Superior temporal gyrus (tissue), 1 donor: ENCODE measurements at regions not wholly inside any gene's neighbourhood (a gene's known extent, or its start where the extent isn't known, plus 50 kb on each side); places are given as distances from the start of the nearest gene placed in this dataset.
"Not testable (repeated sequence)": the region's sequence is repeated elsewhere in the genome, so short reads cannot be mapped to it uniquely, and the experiment has no call there.

Experiments used
- DNase-seq: peaks from one replicate; pipeline ENCODE4 v3.0.0-alpha.2; 2016; ENCODE audit errors: extremely low spot score

DNA sequence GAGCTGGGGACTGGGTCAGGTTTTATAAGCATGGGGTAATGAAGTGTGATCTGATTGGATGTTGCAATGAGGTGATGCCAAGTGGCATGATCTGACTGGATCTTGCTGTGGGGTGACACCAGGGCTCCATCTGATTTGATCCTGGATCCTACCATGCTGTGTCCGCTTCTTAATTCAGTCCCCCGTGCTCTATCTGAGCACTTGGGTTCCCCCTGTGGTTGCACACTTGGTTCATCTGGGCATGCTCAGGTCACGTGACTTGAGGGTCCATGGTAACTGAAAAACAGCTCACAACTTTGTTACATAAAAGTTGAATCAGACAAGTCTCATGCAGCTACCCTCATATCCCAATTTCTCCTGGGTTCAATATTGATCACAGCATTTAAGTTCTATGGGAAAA, 448.6 kb upstream of the NRP1 start:
- DNase-seq: no peak

DNA sequence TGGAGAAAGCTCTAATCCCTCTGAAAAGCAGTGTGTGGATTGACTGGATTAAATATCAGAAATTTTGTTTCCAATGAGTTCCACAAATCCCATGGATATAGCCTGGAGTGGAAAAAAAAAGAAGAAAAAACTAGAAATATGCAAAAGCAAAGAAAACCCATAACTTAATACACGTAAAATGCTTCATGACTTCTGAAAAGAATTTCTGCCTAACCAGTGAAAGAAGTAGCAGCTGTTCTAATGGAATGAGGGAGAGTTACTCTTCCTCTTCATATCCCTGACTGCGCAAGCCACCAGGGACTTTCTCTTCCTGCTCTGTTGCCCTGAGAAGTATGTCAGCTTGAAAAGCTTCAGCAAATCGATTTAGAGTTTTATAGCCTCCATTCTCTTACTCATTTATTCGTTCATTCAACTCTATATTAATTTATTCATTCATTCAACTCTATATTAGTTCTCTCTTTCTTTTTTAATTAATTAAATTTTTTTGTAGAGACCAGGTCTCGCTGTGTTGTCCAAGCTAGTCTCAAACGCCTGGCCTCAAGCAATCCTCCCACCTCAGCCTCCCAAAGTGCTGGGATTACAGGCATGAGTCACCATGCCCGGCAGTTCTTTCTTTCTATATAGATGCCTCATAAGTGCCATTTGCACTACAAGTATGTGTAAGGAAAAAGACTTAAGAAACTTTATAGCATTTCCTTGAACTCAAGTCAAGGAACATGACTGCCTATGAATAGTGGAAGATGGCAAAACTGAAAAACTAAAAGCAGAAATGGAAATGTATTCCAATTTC, 447.3 kb upstream of the NRP1 start:
- DNase-seq: no peak

DNA sequence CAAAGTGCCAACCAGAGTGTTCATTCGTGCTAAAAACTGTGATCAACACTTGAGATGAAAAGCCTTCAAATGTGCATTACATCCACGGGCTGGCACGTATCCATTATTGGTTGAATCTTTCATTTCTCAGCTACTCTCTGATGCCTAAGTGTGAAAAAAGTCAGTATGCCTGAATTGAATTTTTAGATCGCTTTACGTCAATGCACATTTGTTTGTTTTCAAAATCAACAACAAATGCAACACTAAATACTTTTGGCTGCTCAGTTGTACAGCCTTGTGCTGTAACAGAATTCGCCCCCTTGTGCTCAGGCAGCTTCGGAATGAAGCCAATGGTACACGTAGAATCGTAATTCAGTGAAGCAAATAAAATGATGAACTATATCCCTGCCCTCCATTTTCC, 446.5 kb upstream of the NRP1 start:
- DNase-seq: no peak

DNA sequence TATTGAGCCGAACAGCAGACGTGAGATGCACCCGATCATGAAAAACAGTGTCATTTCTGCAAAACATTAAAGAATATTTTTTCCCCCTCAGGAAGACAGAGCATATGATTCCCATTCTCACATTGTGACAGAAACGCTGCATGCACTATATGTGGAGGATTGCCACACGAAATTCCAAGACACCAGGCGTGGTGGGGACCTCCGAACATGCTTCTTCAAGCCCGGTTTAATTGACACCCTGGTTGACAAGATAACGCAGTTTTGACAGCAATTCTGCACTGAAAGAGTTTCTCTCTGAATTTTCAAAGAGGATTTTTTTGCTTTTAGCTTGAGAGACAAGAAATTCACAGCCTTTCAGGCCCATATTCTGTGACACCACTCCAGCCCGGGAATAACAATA, 442.8 kb upstream of the NRP1 start:
- no peak for DNase-seq

DNA sequence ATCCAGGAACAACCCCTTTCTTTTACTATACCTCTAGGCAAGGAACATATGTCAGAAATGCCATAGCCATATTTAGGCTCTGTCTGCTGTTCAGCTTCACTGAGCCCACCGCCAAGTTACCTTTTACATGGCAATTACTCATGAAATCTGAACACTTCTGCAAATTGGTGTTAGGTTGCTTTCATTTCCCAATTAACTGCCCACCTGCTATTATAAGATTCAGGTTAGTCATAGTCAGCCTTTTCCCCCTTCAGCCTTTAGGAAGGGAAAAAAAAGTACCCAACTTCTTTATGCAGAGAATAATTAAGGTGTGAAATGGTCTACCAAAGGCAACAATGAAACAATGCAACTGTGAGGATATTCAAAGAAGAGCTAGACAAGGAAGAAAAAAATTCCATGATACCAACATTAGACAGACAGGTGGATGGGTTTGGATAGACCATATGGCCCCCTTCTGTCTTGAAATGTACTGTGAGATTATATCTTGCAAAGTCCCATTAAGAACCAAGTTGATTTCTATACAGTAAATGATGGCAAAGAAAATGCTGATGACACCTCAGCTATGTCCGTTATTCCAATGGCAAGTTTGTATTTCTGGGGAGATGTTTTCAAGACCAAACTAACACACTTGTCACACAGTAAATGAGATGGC, 442.1 kb upstream of the NRP1 start:
- DNase-seq: no peak

DNA sequence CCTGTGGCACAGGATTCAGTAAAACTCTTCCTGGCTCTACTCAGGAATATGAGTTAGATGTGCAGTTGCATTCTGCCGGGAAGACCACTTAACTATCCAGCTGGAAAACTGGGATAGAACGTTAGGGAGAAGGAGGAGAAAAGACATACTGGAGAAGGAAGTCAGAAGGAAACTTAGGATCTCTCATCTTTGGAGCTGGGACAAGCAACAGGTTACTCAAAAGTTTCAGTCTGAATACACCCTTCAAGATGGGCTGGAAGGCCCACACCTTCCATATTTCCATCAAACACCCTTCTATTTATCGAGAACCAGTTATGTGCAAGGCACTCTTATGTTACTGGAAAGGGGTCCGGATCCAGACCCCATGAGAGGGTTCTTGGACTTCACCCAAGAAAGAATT, 440.4 kb upstream of the NRP1 start:
- DNase-seq: no peak

DNA sequence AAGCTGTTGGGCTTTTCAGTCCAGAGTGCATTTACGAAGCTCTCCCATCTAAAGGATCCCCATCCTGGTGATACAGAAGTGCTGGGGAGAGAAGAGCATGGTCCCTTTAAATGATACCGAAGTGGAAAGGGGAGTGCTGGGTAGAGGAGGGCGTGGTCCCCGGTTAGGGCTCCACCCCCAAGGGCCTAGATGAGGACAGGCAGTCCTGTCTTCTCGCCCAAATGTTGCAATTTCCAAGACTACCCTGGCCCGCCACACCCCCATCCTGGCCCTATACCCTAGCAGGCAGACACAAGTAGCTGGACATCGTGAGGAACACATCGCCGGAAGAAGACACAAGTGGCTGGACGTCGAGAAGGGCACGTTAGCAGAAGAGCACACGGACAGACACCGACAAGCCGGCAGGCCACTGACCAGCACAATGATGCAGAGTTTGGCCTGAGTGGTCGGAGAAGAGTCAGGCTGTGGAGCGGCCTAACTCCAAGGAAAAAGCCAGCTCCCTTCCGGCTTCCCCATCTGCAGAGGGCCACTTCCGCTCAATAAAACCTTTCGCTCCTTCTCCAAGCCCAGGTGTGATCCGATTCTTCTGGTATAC, 439.5 kb upstream of the NRP1 start:
- no peak for DNase-seq

DNA sequence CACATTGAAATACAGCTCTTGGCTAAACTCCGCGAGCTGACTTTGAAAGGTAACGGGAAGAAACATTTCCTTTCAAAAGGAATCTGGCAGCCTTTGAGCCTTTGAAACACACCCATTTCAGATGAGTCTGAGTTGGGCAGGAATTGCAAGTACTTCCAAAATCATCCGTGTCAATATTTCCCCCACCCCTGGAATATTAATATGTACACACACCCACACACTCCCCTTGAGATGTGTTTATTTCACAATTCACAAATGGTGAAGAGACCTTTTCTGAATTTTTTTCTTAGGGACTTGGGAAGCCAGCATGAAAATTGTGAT, 438.7 kb upstream of the NRP1 start:
- DNase-seq: no peak

DNA sequence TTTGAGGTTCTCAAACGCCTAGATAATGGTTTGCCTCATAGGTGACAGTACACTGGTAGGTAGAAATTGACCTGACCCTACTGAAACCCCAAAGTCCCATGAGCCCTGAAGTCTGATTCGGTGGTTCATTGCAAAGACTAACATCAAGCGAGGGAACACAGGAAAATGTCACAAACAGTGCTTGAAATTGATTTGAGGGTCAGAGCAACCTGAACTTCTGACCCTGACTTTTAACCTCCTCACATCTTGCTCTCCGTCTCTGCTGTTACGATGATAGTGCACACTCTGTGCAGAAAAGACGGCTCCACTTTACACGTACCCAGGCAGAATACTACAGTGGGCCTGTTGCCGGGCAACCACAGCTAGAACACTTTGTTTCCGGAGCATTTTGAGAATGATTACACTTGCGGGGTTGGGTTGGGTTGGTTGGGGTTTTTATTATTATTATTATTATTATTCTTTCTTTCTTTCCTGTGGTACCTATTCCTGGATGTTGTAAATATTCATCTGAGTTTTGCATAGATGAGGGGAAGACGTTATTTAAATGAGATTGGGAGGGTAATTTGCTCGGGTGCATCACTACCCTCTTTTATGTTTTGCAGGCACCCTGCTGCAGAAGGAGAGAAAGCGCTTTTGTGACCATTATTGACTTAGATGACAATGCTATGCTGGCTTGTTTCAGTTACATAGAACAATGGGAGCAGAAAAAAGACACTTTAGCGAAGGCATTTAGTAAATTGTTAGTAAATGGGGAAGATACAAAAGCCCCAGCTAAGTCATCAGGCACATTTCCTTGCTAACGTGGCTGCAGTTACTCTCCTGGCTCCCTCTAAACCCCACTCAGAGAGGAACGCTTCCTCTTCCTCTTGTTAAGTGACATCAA, 438.1 kb upstream of the NRP1 start:
- peak; percentile 57 for DNase-seq

DNA sequence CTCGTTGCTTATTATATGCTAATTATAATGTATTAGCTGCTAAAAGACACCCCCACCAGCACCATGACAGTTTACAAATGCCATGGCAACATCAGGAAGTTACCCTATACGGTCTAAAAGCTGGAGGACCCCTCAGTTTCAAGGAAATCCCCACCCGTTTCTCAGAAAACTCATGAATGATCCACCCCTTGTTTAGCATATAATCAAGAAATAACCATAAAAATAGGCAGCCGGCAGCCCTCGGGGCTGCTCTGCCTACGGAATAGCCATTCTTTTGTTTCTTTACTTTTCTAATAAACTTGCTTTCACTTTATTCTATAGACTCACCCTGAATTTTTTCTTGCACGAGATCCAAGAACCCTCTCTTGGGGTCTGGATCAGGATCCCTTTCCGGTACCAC, 437.4 kb upstream of the NRP1 start:
- not testable (repeated sequence) for DNase-seq

DNA sequence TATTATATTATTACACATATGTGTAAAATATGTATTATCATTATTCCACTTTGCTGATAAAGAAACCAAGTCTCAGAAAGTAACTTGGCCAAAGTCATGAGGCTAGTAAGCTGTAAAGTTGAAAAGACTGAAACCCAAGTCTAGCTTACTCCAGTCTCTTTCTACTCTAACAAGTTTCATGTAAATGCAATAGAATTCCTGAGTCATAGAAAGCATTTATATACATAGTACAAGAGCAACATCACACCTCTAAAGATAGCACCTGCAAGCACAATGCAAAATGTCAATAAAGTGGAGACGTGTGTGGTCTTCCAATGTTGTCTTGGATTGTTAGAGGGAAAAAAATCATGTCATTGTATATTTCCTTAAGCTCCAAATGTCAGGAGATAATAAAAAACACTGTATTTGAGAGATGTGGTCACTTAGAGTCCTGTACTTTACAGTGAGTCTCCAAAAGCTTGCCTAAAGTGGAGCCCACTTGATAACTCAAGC, 430.3 kb upstream of the NRP1 start:
- no peak for DNase-seq

DNA sequence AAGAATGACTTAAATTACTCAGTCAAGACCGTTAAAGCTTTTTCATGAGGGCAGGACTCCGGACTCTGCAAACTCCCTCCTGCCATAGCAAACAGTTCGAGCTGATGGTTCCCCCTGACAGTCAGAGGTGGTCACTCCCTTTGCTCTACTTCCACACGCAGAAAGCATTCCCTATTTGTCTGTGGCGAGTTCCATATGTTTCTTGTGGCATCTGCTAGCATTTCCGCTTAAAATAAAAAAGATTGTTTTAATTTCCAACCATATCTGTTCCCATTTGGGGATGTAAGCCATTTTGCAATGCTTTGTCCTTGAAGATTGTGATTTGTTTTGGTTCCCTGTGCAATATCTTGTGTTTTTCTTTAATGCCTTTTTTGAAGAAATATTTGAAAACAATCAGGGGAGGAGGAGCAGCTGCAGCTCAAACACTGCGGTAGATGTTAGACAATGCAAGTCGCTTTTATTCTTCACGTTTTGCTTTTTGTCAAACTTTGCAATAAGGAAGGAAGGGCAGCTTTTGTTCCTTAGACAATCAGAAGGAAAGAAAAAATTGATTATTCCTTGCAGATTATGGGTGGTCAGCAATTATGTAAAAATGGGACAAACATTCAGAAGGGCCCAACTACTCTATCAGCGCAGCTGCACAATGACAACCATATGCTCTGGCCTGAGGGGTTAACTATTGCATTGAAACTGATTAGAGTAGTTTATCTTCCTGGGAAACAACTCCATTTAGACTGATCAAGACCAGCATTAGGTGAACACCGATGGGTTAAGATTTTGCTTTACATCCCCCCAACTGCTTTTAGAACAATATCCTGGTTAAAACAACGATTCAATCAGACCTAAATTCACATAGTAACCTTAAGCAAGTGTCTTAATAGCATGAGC, 425.8 kb upstream of the NRP1 start:
- no peak for DNase-seq

DNA sequence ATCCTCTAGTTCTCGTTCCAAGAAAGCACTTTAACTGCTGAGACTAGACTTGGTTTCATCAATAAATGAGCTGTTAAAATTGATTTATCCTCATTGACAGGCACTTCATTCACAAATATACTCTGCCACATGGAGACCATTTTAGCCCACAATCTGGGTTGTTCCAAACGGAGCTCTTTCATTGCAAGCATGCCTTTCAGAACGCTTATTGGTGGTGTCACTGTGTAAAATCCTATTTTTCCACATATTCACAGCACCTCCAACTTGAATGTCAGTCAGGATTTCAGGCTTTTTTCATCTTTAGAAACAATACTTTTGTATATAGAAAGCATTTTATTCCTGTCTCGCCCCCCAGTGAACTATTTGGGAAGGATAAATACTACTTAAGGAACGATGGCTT, 424.7 kb upstream of the NRP1 start:
- DNase-seq: no peak

DNA sequence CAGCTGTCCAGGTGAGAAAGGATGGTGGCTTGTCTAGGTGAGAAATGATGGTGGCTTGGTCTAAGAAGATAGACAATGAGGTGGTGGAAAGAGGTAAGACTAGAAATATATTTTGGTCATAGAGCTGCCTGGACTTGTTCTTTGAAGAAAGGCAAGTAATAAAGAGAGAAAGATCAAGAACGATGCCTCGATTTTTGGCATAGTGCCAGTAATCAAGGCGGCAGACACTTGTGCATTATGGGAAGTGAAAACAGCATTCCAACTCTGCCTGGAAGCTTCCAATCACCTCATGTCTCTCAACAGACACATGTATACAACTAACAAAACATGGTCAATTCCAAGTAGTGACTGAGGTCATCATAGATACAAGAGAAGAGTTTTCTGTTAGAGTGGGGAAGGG, 423.8 kb upstream of the NRP1 start:
- no peak for DNase-seq

DNA sequence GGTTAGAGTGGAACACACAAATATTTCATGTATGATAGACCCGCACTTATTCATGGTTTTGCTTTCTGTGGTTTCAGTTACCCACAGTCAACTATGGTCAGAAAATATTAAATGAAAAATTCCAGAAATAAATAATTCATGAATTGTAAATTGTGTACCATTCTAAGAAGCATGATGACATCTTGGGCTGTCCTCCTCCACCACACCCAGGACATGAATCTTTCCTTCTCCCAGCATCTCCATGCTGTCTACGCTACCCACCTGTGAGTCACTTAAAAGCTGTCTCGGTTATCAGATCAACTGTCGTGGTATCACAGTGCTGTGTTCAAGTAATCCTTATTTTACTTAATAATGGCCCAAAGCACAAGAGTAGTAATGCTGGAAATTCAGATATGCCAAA, 419.6 kb upstream of the NRP1 start:
- DNase-seq: no peak

DNA sequence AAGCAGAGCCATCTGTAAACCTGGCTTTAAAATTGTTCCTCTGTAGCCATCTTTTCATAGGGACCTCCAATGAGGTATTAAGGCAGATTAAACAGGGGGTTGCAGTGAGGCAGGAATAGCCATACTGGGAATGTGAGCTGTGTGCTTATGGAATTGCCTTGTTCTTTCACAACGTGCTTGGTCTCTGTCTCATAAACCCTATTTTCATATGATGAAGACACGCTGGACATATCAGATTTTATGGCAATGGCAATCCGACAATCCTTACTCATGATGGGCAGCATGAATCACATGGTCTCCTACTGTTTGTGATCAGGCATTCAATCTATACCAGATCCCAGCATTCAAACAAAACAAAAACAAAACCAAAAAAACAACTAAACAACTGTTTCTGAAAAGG, 418.9 kb upstream of the NRP1 start:
- no peak for DNase-seq

DNA sequence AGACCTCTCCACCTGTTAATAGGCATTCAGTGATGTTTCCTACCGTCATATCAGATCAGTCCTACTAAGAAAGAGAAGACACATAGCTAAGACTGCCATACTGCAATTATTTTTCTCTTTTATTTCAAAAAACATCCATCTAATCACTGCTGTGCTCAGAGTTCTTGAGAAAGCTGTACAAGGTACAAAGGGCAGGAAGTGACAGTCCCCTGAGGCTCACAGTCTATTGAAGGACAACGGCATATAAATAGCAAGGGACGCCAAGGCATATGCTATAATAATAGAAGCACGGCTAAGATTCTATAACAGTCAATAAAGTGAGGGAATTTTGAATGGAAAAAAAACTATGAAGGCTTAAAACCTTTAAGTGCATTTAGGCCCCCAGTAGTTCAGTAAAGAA, 415.3 kb upstream of the NRP1 start:
- no peak for DNase-seq

DNA sequence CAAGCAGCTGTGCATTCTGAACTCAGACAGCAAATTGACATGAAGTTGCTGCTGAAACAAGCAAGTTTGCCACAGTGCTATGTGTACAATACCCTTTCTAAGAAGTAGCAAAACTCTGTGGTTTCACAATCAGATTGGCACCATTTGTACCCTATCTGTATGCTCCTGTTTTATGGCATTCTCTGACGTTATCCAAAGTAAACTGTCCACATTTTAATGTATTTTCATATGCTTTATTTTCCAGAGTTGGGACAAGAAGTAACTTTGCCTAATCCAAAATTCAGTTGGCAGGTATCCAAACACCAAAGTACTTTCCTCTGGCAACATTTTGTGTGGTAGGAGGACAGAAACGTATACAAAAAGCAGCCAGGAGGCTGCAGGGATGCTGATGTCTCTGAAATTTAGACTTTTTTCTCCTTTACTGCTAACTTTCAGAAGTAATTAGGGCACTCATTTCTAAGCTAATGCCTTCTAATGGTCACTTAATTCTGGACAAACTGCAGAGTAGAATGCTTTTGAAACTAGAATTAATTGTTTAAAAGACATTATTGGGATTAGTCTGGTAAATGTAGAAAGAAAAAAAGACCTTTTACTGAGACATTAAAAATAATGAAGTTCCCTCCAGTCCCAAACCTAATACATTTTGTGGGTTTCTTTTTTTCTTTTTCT, 414.7 kb upstream of the NRP1 start:
- no peak for DNase-seq

DNA sequence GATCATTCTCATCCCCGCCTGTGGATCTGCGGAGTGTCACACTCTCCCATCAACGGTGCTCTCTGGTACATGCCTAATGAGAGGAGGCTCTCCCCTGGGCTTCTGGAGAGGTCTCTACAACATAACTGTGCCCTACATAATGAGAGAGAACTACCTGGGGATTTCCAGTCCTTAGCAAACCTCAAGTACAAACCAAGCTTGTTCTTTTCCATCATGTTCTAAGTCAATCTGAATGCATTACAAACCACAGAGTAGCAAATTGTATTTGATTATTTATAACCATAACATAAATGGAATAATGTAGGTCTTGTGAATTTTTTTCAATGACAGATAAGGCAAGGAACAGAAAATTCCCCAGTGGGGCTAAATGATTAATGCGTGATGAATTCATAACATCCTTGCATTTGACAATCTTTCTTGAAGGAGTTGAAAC, 412.4 kb upstream of the NRP1 start:
- no peak for DNase-seq

DNA sequence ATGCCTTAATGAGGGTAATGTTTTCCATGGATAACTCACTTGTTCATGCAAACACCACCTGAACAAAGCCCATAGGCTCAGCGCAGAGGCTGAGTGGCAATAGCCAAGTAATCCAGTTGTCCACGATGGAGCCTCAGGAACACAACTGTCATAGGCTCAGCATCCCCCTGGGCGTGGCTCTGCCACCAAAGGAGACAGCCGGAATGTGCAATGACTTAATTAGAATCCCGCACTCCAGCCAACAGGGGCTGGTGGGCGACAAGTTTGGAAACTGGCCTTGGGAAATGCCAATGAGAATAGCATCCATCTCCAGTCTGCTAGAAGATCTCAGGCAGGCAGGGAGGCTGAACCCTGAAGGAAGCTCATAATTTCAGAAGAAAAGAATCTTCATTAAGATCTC, 411.7 kb upstream of the NRP1 start:
- DNase-seq: no peak

DNA sequence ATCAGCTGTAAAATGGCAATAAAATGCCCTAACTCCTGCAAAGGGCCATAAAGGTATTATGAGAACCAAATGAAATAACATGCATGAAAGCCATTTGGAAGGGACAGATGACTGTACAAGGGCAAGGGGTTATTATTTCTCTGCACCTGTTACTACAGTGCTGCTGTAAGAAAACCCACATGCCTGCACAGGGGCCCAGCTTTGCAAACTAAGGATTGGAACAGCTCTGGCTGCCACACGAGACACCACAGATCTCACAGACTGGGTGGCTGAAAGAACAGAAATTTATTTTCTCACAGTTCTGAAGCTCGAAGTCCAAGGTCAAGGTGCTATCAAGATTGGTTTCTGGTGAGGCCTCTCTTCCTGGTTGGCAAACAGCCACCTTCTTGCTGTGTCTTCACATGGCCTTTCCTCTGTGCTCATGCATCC, 409.0 kb upstream of the NRP1 start:
- DNase-seq: no peak
